ENCODE measurements at regions not wholly inside any gene's neighbourhood (a gene's known extent, or its start where the extent isn't known, plus 50 kb on each side); places are given as distances from the start of the nearest gene placed in this dataset.

GRCh38 chr3:113103588-113103987, 107.8 kb upstream of the BOC start:
- ATAC-seq (replicated peaks in 1 of 4) = no peak
- Histone ChIP-seq H3K36me3 (ENCODE audit: control insufficient read depth in 2 of 2, extremely low read depth in 1 of 2, insufficient read depth in 1 of 2, low read length in 1 of 2) (no peaks in the 10 kb centered on the region), H3K9me3 (no peaks in the 10 kb centered on the region), H3K27ac (ENCODE audit: low read length) (no peak overlapping the region), H3K4me3 (ENCODE audit: control insufficient read depth in 1 of 2, extremely low read depth in 1 of 2, low read length in 1 of 2) (no peak overlapping the region), H3K4me1 (ENCODE audit: control insufficient read depth in 1 of 2, extremely low read depth in 1 of 2, insufficient read depth in 2 of 2, low read length in 2 of 2) (no peaks in the 10 kb centered on the region), H3K27me3 (replicated peaks in 1 of 2; ENCODE audit: control insufficient read depth in 2 of 2, extremely low read depth in 1 of 2, insufficient read depth in 2 of 2, low read length in 1 of 2) (no peaks in the 10 kb centered on the region)
- ChIA-PET POLR2A (no interaction called here), CTCF (no interaction called here)
- Mint-ChIP-seq H3K4me1 (no peaks in the 10 kb centered on the region), H3K27ac (no peak overlapping the region), H3K27me3 (peaks cover 0 to 1% of the 10 kb centered on the region in 2 donors), H3K36me3 (peaks cover 12% of the 10 kb centered on the region), H3K9me3 (peaks cover 0 to 9% (median 0%) of the 10 kb centered on the region in 3 donors), H3K4me3 (no peak overlapping the region)
- no peak for DNase-seq
- WGBS (ENCODE audit: insufficient coverage) = no CpG with 5 or more reads among the region's 2 CpGs

- Histone ChIP-seq H3K27ac (ENCODE audit: low read length) (no peak overlapping the region), H3K27me3 (replicated peaks in 1 of 2; ENCODE audit: control insufficient read depth in 2 of 2, extremely low read depth in 1 of 2, insufficient read depth in 2 of 2, low read length in 1 of 2) (no peaks in the 10 kb centered on the region), H3K4me1 (ENCODE audit: control insufficient read depth in 1 of 2, extremely low read depth in 1 of 2, insufficient read depth in 2 of 2, low read length in 2 of 2) (no peaks in the 10 kb centered on the region), H3K9me3 (no peaks in the 10 kb centered on the region), H3K36me3 (ENCODE audit: control insufficient read depth in 2 of 2, extremely low read depth in 1 of 2, insufficient read depth in 1 of 2, low read length in 1 of 2) (no peaks in the 10 kb centered on the region), H3K4me3 (ENCODE audit: control insufficient read depth in 1 of 2, extremely low read depth in 1 of 2, low read length in 1 of 2) (no peak overlapping the region)
- H3K27me3 Mint-ChIP-seq = peaks cover 0 to 1% of the 10 kb centered on the region in 2 donors
- DNase-seq = no peak
- POLR2A ChIA-PET = no interaction called here
- no peak overlapping the region for H3K4me3 Mint-ChIP-seq
- H3K27ac Mint-ChIP-seq = no peak overlapping the region
- CTCF ChIA-PET = no interaction called here
- no peaks in the 10 kb centered on the region for H3K4me1 Mint-ChIP-seq
- peaks cover 0 to 4% (median 0%) of the 10 kb centered on the region in 3 donors for H3K9me3 Mint-ChIP-seq
- no CpG with 5 or more reads among the region's 11 CpGs for WGBS (ENCODE audit: insufficient coverage)
- peaks cover 6% of the 10 kb centered on the region for H3K36me3 Mint-ChIP-seq
- ATAC-seq (replicated peaks in 1 of 4) = no peak
Observed at GRCh38 chr3:113104357-113105092, 106.8 kb upstream of the BOC start.

GRCh38 chr3:113105093-113105449, 106.3 kb upstream of the BOC start:
- Mint-ChIP-seq H3K4me1 (peaks cover 0 to 2% (median 0%) of the 10 kb centered on the region in 3 donors), H3K4me3 (no peak overlapping the region), H3K27ac (no peak overlapping the region), H3K36me3 (peaks cover 9% of the 10 kb centered on the region), H3K27me3 (peaks cover 0 to 1% of the 10 kb centered on the region in 2 donors), H3K9me3 (peaks cover 0 to under 1% (median 0%) of the 10 kb centered on the region in 3 donors)
- DNase-seq = no peak
- H3K27me3 ChIP-seq (replicated peaks in 1 of 2; ENCODE audit: control insufficient read depth in 2 of 2, extremely low read depth in 1 of 2, insufficient read depth in 2 of 2, low read length in 1 of 2) = no peaks in the 10 kb centered on the region
- ATAC-seq (replicated peaks in 1 of 4) = no peak
- WGBS (ENCODE audit: insufficient coverage) = 83% methylated on average over 1 of the region's 4 CpGs
- POLR2A ChIA-PET = no interaction called here
- CTCF ChIA-PET = no interaction called here
- no peaks in the 10 kb centered on the region for H3K36me3 ChIP-seq (ENCODE audit: control insufficient read depth in 2 of 2, extremely low read depth in 1 of 2, insufficient read depth in 1 of 2, low read length in 1 of 2)
- H3K4me3 ChIP-seq (ENCODE audit: control insufficient read depth in 1 of 2, extremely low read depth in 1 of 2, low read length in 1 of 2) = no peak overlapping the region
- no peaks in the 10 kb centered on the region for H3K9me3 ChIP-seq
- no peaks in the 10 kb centered on the region for H3K4me1 ChIP-seq (ENCODE audit: control insufficient read depth in 1 of 2, extremely low read depth in 1 of 2, insufficient read depth in 2 of 2, low read length in 2 of 2)
- H3K27ac ChIP-seq (ENCODE audit: low read length) = no peak overlapping the region

GRCh38 chr3:113105966-113106660, 105.2 kb upstream of the BOC start:
- ATAC-seq (replicated peaks in 1 of 4) (no peak), DNase-seq (no peak)
- Mint-ChIP-seq H3K4me1 (peaks cover 0 to 6% (median 6%) of the 10 kb centered on the region in 3 donors), H3K27me3 (peaks cover 0 to 1% of the 10 kb centered on the region in 2 donors), H3K27ac (no peak overlapping the region), H3K36me3 (peaks cover 12% of the 10 kb centered on the region), H3K4me3 (no peak overlapping the region), H3K9me3 (no peaks in the 10 kb centered on the region)
- H3K27me3 ChIP-seq (replicated peaks in 1 of 2; ENCODE audit: control insufficient read depth in 2 of 2, extremely low read depth in 1 of 2, insufficient read depth in 2 of 2, low read length in 1 of 2) = no peaks in the 10 kb centered on the region
- POLR2A ChIA-PET = no interaction called here
- WGBS (ENCODE audit: insufficient coverage) = no CpG with 5 or more reads among the region's 4 CpGs
- peaks cover 0 to 5% of the 10 kb centered on the region in 2 experiments for H3K4me1 ChIP-seq (ENCODE audit: control insufficient read depth in 1 of 2, extremely low read depth in 1 of 2, insufficient read depth in 2 of 2, low read length in 2 of 2)
- CTCF ChIA-PET = no interaction called here
- no peaks in the 10 kb centered on the region for H3K36me3 ChIP-seq (ENCODE audit: control insufficient read depth in 2 of 2, extremely low read depth in 1 of 2, insufficient read depth in 1 of 2, low read length in 1 of 2)
- no peak overlapping the region for H3K4me3 ChIP-seq (ENCODE audit: control insufficient read depth in 1 of 2, extremely low read depth in 1 of 2, low read length in 1 of 2)
- H3K9me3 ChIP-seq = no peaks in the 10 kb centered on the region
- no peak overlapping the region for H3K27ac ChIP-seq (ENCODE audit: low read length)

- 100% methylated on average over 1 of the region's 5 CpGs for WGBS (ENCODE audit: insufficient coverage)
- no peaks in the 10 kb centered on the region for H3K27me3 ChIP-seq (replicated peaks in 1 of 2; ENCODE audit: control insufficient read depth in 2 of 2, extremely low read depth in 1 of 2, insufficient read depth in 2 of 2, low read length in 1 of 2)
- Mint-ChIP-seq H3K36me3 (peaks cover 11% of the 10 kb centered on the region), H3K9me3 (no peaks in the 10 kb centered on the region), H3K4me1 (peaks cover 0 to 12% (median 10%) of the 10 kb centered on the region in 3 donors), H3K27me3 (no peaks in the 10 kb centered on the region), H3K4me3 (no peak overlapping the region), H3K27ac (no peak overlapping the region)
- no peak overlapping the region for H3K27ac ChIP-seq (ENCODE audit: low read length)
- ChIA-PET CTCF (interaction anchor here (0.6 to 0.7 kb wide), 2 partner anchors 85 to 1143 kb away, joined by 3 to 4 read pairs; no protein-coding TSS in a partner anchor), POLR2A (no interaction called here)
- H3K36me3 ChIP-seq (ENCODE audit: control insufficient read depth in 2 of 2, extremely low read depth in 1 of 2, insufficient read depth in 1 of 2, low read length in 1 of 2) = no peaks in the 10 kb centered on the region
- no peak overlapping the region for H3K4me3 ChIP-seq (ENCODE audit: control insufficient read depth in 1 of 2, extremely low read depth in 1 of 2, low read length in 1 of 2)
- no peak for DNase-seq
- H3K9me3 ChIP-seq = no peaks in the 10 kb centered on the region
- ATAC-seq (replicated peaks in 1 of 4) = no peak
- peaks cover 0 to 5% of the 10 kb centered on the region in 2 experiments for H3K4me1 ChIP-seq (ENCODE audit: control insufficient read depth in 1 of 2, extremely low read depth in 1 of 2, insufficient read depth in 2 of 2, low read length in 2 of 2)
Observed at GRCh38 chr3:113110267-113110666, 101.1 kb upstream of the BOC start.

GRCh38 chr3:113111011-113111707, 100.2 kb upstream of the BOC start:
- CTCF ChIA-PET = no interaction called here

More at GRCh38 chr3:113111011-113111707, 100.2 kb upstream of the BOC start:
- ATAC-seq (replicated peaks in 1 of 4) (peak; percentile 28 to 85 (median 46)), DNase-seq (peak in 1 of 35 experiments; percentile 10)
- POLR2A ChIA-PET = no interaction called here
- WGBS (ENCODE audit: insufficient coverage) = 80% methylated on average over 1 of the region's 5 CpGs
- H3K9me3 Mint-ChIP-seq = no peaks in the 10 kb centered on the region
- no peak overlapping the region for H3K27ac ChIP-seq (ENCODE audit: low read length)
- H3K27me3 Mint-ChIP-seq = no peaks in the 10 kb centered on the region
- peaks cover 11% of the 10 kb centered on the region for H3K36me3 Mint-ChIP-seq
- H3K4me3 ChIP-seq (ENCODE audit: control insufficient read depth in 1 of 2, extremely low read depth in 1 of 2, low read length in 1 of 2) = no peak overlapping the region
- H3K4me3 Mint-ChIP-seq = no peak overlapping the region
- H3K36me3 ChIP-seq (ENCODE audit: control insufficient read depth in 2 of 2, extremely low read depth in 1 of 2, insufficient read depth in 1 of 2, low read length in 1 of 2) = no peaks in the 10 kb centered on the region
- H3K27ac Mint-ChIP-seq = no peak overlapping the region
- no peaks in the 10 kb centered on the region for H3K27me3 ChIP-seq (replicated peaks in 1 of 2; ENCODE audit: control insufficient read depth in 2 of 2, extremely low read depth in 1 of 2, insufficient read depth in 2 of 2, low read length in 1 of 2)
- H3K4me1 Mint-ChIP-seq = peaks cover 0 to 12% (median 10%) of the 10 kb centered on the region in 3 donors
- H3K9me3 ChIP-seq = no peaks in the 10 kb centered on the region
- peaks cover 0 to 5% of the 10 kb centered on the region in 2 experiments for H3K4me1 ChIP-seq (ENCODE audit: control insufficient read depth in 1 of 2, extremely low read depth in 1 of 2, insufficient read depth in 2 of 2, low read length in 2 of 2)

Data from T-cell (primary cell).